ENCODE measurements at regions not wholly inside any gene's neighbourhood (a gene's known extent, or its start where the extent isn't known, plus 50 kb on each side); places are given as distances from the start of the nearest gene placed in this dataset.

- POLR2A ChIA-PET: no interaction called here
- no peaks in the 10 kb centered on the region for H3K79me2 ChIP-seq (ENCODE audit: control insufficient read depth, insufficient read depth, low read length)
- BruUV-seq (replicated peaks): no TSS peak
These were observed 112.0 kb upstream of the KCNN2 start for GRCh38 chr5:114249823-114250222.

DNA sequence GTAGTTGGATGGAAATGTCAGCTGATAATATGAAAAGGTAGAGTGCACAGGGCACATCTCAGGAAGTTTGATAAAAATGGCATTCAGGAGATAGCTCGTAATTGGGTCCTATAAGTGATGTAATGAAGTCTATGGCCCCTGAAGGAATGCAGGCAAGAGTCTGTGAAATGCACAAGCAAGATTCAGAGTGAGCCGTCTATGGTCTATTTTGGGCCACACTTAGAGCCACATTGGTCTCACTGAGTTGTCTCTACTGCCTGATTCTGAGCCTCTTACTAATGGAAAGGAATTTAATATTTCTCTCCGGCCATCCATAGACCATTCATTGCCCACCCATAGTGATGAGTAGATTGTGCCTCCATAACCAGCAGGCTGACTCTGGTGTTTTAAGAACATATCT, 111.3 kb upstream of the KCNN2 start:
- no peak for ATAC-seq
- ChIA-PET POLR2A (no interaction called here), CTCF (ENCODE audit: low intra/inter-chr PET ratio) (no interaction called here)
- Histone ChIP-seq H3K9me1 (ENCODE audit: control insufficient read depth, insufficient read depth, low read length) (no peaks in the 10 kb centered on the region), H3K27me3 (ENCODE audit: control insufficient read depth in 2 of 2, insufficient read depth in 2 of 2, low read length in 2 of 2) (no peaks in the 10 kb centered on the region), H2AFZ (ENCODE audit: low read depth, low read length) (no peak overlapping the region), H3K4me3 (no peak overlapping the region), H3K4me2 (ENCODE audit: insufficient read depth, low read length) (no peak overlapping the region), H3K9ac (ENCODE audit: insufficient read depth in 1 of 2, low read depth in 2 of 2, low read length in 2 of 2) (no peak overlapping the region), H4K20me1 (replicated peaks; ENCODE audit: control insufficient read depth, insufficient read depth, low read length) (no peaks in the 10 kb centered on the region), H3K27ac (ENCODE audit: extremely low read depth, low read depth, low read length) (no peak overlapping the region), H3K9me3 (replicated peaks; ENCODE audit: control insufficient read depth, insufficient read depth, low read depth, low read length) (no peaks in the 10 kb centered on the region), H3K79me2 (ENCODE audit: control insufficient read depth, insufficient read depth, low read length) (no peaks in the 10 kb centered on the region), H3K36me3 (ENCODE audit: control insufficient read depth, insufficient read depth, low read length) (no peaks in the 10 kb centered on the region), H3K4me1 (replicated peaks in 1 of 2; ENCODE audit: control insufficient read depth in 2 of 2, insufficient read depth in 2 of 2, low read length in 2 of 2) (no peaks in the 10 kb centered on the region)
- FAIRE-seq: no peak
- intact Hi-C loops (cut with micrococcal nuclease): no loop called here
- no TSS peak for BruUV-seq (replicated peaks)
- DNase-seq (ENCODE audit: extremely low read depth in 1 of 4, low spot score in 3 of 4): no peak
- in situ Hi-C loops (cut with MboI): no loop called here
- WGBS (ENCODE audit: insufficient coverage, low coverage, missing lambda C conversion rate): 0% methylated on average over 3 of the region's 3 CpGs
- TF ChIP-seq BRD4 (IDR thresholded peaks at IDR 0.05): no peak
- TF ChIP-seq ARNT (IDR thresholded peaks at IDR 0.05): no peak
- no peak for TF ChIP-seq RFX5 (IDR thresholded peaks at IDR 0.05; ENCODE audit: low read depth, low read length)
- no peak for TF ChIP-seq ZNF253 (CRISPR knock-in tag; conservative IDR thresholded peaks at IDR 0.05)
- no peak for TF ChIP-seq BCOR (IDR thresholded peaks at IDR 0.05)
- TF ChIP-seq ZNF134 (CRISPR knock-in tag; conservative IDR thresholded peaks at IDR 0.05): no peak
- TF ChIP-seq ZC3H11A (IDR thresholded peaks at IDR 0.05; ENCODE audit: low read depth, low read length): no peak
- TF ChIP-seq NFXL1 (CRISPR knock-in tag; IDR thresholded peaks at IDR 0.05): no peak
- no peak for TF ChIP-seq ZNF324 (CRISPR knock-in tag; IDR thresholded peaks at IDR 0.05)
- TF ChIP-seq ZNF217 (CRISPR knock-in tag; IDR thresholded peaks at IDR 0.05): no peak
- no peak for TF ChIP-seq GATAD2B (IDR thresholded peaks at IDR 0.05; ENCODE audit: borderline replicate concordance)
- no peak for TF ChIP-seq MXD1 (CRISPR knock-in tag; IDR thresholded peaks at IDR 0.05; ENCODE audit: borderline replicate concordance, poor library complexity, severe bottlenecking)

More at GRCh38 chr5:114249823-114250222, 112.0 kb upstream of the KCNN2 start:
- ATAC-seq (no peak), DNase-seq (ENCODE audit: extremely low read depth in 1 of 4, low spot score in 3 of 4) (no peak), FAIRE-seq (no peak)
- intact Hi-C loops (cut with micrococcal nuclease): no loop called here
- Histone ChIP-seq H3K4me2 (ENCODE audit: insufficient read depth, low read length) (no peak overlapping the region), H2AFZ (ENCODE audit: low read depth, low read length) (no peak overlapping the region), H3K4me3 (no peak overlapping the region), H3K9me3 (replicated peaks; ENCODE audit: control insufficient read depth, insufficient read depth, low read depth, low read length) (no peaks in the 10 kb centered on the region), H3K27ac (ENCODE audit: extremely low read depth, low read depth, low read length) (no peak overlapping the region), H3K27me3 (ENCODE audit: control insufficient read depth in 2 of 2, insufficient read depth in 2 of 2, low read length in 2 of 2) (no peaks in the 10 kb centered on the region), H3K9ac (ENCODE audit: insufficient read depth in 1 of 2, low read depth in 2 of 2, low read length in 2 of 2) (no peak overlapping the region), H4K20me1 (replicated peaks; ENCODE audit: control insufficient read depth, insufficient read depth, low read length) (no peaks in the 10 kb centered on the region), H3K36me3 (ENCODE audit: control insufficient read depth, insufficient read depth, low read length) (no peaks in the 10 kb centered on the region), H3K9me1 (ENCODE audit: control insufficient read depth, insufficient read depth, low read length) (no peaks in the 10 kb centered on the region), H3K4me1 (replicated peaks in 1 of 2; ENCODE audit: control insufficient read depth in 2 of 2, insufficient read depth in 2 of 2, low read length in 2 of 2) (no peaks in the 10 kb centered on the region)
- 6% methylated on average over 2 of the region's 2 CpGs for WGBS (ENCODE audit: insufficient coverage, low coverage, missing lambda C conversion rate)
- CTCF ChIA-PET (ENCODE audit: low intra/inter-chr PET ratio): no interaction called here
- TF ChIP-seq KAT7 (CRISPR knock-in tag; IDR thresholded peaks at IDR 0.05; ENCODE audit: borderline replicate concordance) (no peak), PHF8 (IDR thresholded peaks at IDR 0.05; ENCODE audit: borderline replicate concordance, low read length) (no peak), ZNF124 (CRISPR knock-in tag; IDR thresholded peaks at IDR 0.05) (no peak), ELF1 (tag; IDR thresholded peaks at IDR 0.05) (no peak), CHD1 (IDR thresholded peaks at IDR 0.05; ENCODE audit: low read length) (no peak), DLX4 (CRISPR knock-in tag; IDR thresholded peaks at IDR 0.05) (no peak), NCOA2 (IDR thresholded peaks at IDR 0.05; ENCODE audit: partially characterized antibody in 2 of 2) (no peak), TAF9B (IDR thresholded peaks at IDR 0.05; ENCODE audit: partially characterized antibody) (no peak), PRMT5 (CRISPR knock-in tag; IDR thresholded peaks at IDR 0.05) (no peak), PPARD (CRISPR knock-in tag; IDR thresholded peaks at IDR 0.05) (no peak), ZNF12 (CRISPR knock-in tag; IDR thresholded peaks at IDR 0.05) (no peak), ZNF584 (CRISPR knock-in tag; IDR thresholded peaks at IDR 0.05; ENCODE audit: low read depth) (no peak), SMAD1 (IDR thresholded peaks at IDR 0.05; ENCODE audit: low read depth, low read length, partially characterized antibody) (no peak), MTA1 (IDR thresholded peaks at IDR 0.05; ENCODE audit: borderline replicate concordance) (no peak)
- in situ Hi-C loops (cut with MboI): no loop called here
